Suprapubic skin (tissue), 4 donors: ENCODE measurements at regions not wholly inside any gene's neighbourhood (a gene's known extent, or its start where the extent isn't known, plus 50 kb on each side); places are given as distances from the start of the nearest gene placed in this dataset.

Experiments used
- DNase-seq, 2 donors: peaks; one replicate each; pipeline ENCODE4 v3.0.0-alpha.2; 2019; ENCODE audit warnings: low spot score in 2 of 2
- H3K27ac ChIP-seq: fragments of 200-600 bp; sonication (generic); one replicate; pipeline ENCODE4 v1.5.1; 2019
- H3K27me3 ChIP-seq: fragments of 200-600 bp; sonication (generic); one replicate; pipeline ENCODE4 v1.5.1; 2019
- H3K36me3 ChIP-seq: fragments of 200-600 bp; sonication (generic); one replicate; pipeline ENCODE4 v1.5.1; 2019
- H3K4me1 ChIP-seq: fragments of 200-600 bp; sonication (generic); one replicate; pipeline ENCODE4 v1.5.1; 2019
- H3K4me3 ChIP-seq: fragments of 200-600 bp; sonication (generic); one replicate; pipeline ENCODE4 v1.5.1; 2019; ENCODE audit warnings: mild to moderate bottlenecking
- H3K9me3 ChIP-seq: fragments of 200-600 bp; sonication (generic); one replicate; pipeline ENCODE4 v1.5.1; 2019
- CTCF ChIP-seq, 2 donors: fragments of 200-600 bp in 1 of 2; fragments of 450-650 bp in 1 of 2; sonication (generic) in 1 of 2; IDR thresholded peaks; one replicate each; pipeline ENCODE4 v1.5.1; 2016 to 2019; ENCODE audit warnings: antibody characterized with exemption in 2 of 2, mild to moderate bottlenecking in 1 of 2, moderate library complexity in 1 of 2
- EP300 ChIP-seq: sonication (generic); formaldehyde crosslinking; IDR thresholded peaks from one replicate; pipeline ENCODE4 v1.6.1; 2017; ENCODE audit warnings: antibody characterized with exemption
- POLR2A ChIP-seq, 2 donors: fragments of 450-650 bp; IDR thresholded peaks; one replicate each; pipeline ENCODE4 v1.6.1; 2017; ENCODE audit warnings: antibody characterized with exemption in 2 of 2, mild to moderate bottlenecking in 2 of 2, moderate library complexity in 2 of 2
- POLR2AphosphoS5 ChIP-seq, 3 donors: sonication (generic); formaldehyde crosslinking; IDR thresholded peaks; one replicate each; pipeline ENCODE4 v1.6.1; 2017; ENCODE audit warnings: antibody characterized with exemption in 3 of 3
- WGBS: methylation state at CpG from one replicate; pipeline ENCODE4 v1.1.5; 2018; 5-methylcytosine and 5-hydroxymethylcytosine counted together

- no peaks in the 10 kb centered on the region for H3K27me3 ChIP-seq
- DNase-seq = no peak
- WGBS = 91% methylated on average over 4 of the region's 4 CpGs
Measured at GRCh38 chr18:51802569-51803428, 537.2 kb upstream of the DCC start.

GRCh38 chr18:51807336-51807735 is 532.7 kb upstream of the DCC start:
- Histone ChIP-seq H3K36me3 (no peaks in the 10 kb centered on the region), H3K9me3 (no peaks in the 10 kb centered on the region), H3K4me3 (no peak overlapping the region), H3K27ac (no peak overlapping the region), H3K27me3 (no peaks in the 10 kb centered on the region), H3K4me1 (no peaks in the 10 kb centered on the region)
- TF ChIP-seq POLR2AphosphoS5 (IDR thresholded peaks at IDR 0.05) = no peak
- no peak for TF ChIP-seq EP300
- no peak for TF ChIP-seq CTCF (IDR thresholded peaks at IDR 0.05)
- no peak for TF ChIP-seq POLR2A (IDR thresholded peaks at IDR 0.05)
- DNase-seq = no peak
- 99% methylated on average over 2 of the region's 2 CpGs for WGBS

More at GRCh38 chr18:51802569-51803428, 537.2 kb upstream of the DCC start:
- Histone ChIP-seq H3K4me3 (no peak overlapping the region), H3K4me1 (no peaks in the 10 kb centered on the region), H3K27ac (no peak overlapping the region), H3K9me3 (no peaks in the 10 kb centered on the region), H3K36me3 (no peaks in the 10 kb centered on the region)
- no peak for TF ChIP-seq POLR2A (IDR thresholded peaks at IDR 0.05)
- TF ChIP-seq CTCF (IDR thresholded peaks at IDR 0.05) = no peak
- no peak for TF ChIP-seq POLR2AphosphoS5 (IDR thresholded peaks at IDR 0.05)
- no peak for TF ChIP-seq EP300

- Histone ChIP-seq H3K4me3 (no peak overlapping the region), H3K4me1 (no peaks in the 10 kb centered on the region), H3K27ac (no peak overlapping the region), H3K36me3 (no peaks in the 10 kb centered on the region), H3K27me3 (no peaks in the 10 kb centered on the region), H3K9me3 (no peaks in the 10 kb centered on the region)
- WGBS = 91% methylated on average over 2 of the region's 2 CpGs
- no peak for DNase-seq
- TF ChIP-seq POLR2AphosphoS5 (IDR thresholded peaks at IDR 0.05) (no peak), POLR2A (IDR thresholded peaks at IDR 0.05) (no peak), EP300 (no peak), CTCF (IDR thresholded peaks at IDR 0.05) (no peak)
Measured at GRCh38 chr18:51811883-51812282, 528.1 kb upstream of the DCC start.

GRCh38 chr18:51813740-51814139 is 526.3 kb upstream of the DCC start:
- no peaks in the 10 kb centered on the region for H3K27me3 ChIP-seq
- TF ChIP-seq CTCF (IDR thresholded peaks at IDR 0.05) (no peak), EP300 (no peak), POLR2A (IDR thresholded peaks at IDR 0.05) (no peak), POLR2AphosphoS5 (IDR thresholded peaks at IDR 0.05) (no peak)
- no peaks in the 10 kb centered on the region for H3K4me1 ChIP-seq
- WGBS = 86% methylated on average over 2 of the region's 2 CpGs
- H3K4me3 ChIP-seq = no peak overlapping the region
- H3K27ac ChIP-seq = no peak overlapping the region
- no peaks in the 10 kb centered on the region for H3K36me3 ChIP-seq
- no peaks in the 10 kb centered on the region for H3K9me3 ChIP-seq
- DNase-seq = no peak

GRCh38 chr18:51821610-51822009 is 518.4 kb upstream of the DCC start:
- no peak overlapping the region for H3K4me3 ChIP-seq
- H3K27ac ChIP-seq = no peak overlapping the region
- no peak for DNase-seq
- no peaks in the 10 kb centered on the region for H3K36me3 ChIP-seq
- no peaks in the 10 kb centered on the region for H3K9me3 ChIP-seq
- 75% methylated on average over 1 of the region's 1 CpG for WGBS
- no peak for TF ChIP-seq POLR2A (IDR thresholded peaks at IDR 0.05)
- no peak for TF ChIP-seq POLR2AphosphoS5 (IDR thresholded peaks at IDR 0.05)
- no peak for TF ChIP-seq EP300
- TF ChIP-seq CTCF (IDR thresholded peaks at IDR 0.05) = no peak
- H3K27me3 ChIP-seq = no peaks in the 10 kb centered on the region
- no peaks in the 10 kb centered on the region for H3K4me1 ChIP-seq
